ENCODE measurements at regions not wholly inside any gene's neighbourhood (a gene's known extent, or its start where the extent isn't known, plus 50 kb on each side); places are given as distances from the start of the nearest gene placed in this dataset.

- TF ChIP-seq TSHZ1 (tag by site-specific recombination; IDR thresholded peaks at IDR 0.05; ENCODE audit: borderline replicate concordance): no peak
- no peak for TF ChIP-seq ZNF558 (tag by site-specific recombination; IDR thresholded peaks at IDR 0.05)
- TF ChIP-seq ZNF473 (tag by site-specific recombination; IDR thresholded peaks at IDR 0.05): no peak
- TF ChIP-seq ZNF777 (tag by site-specific recombination; IDR thresholded peaks at IDR 0.05; ENCODE audit: borderline replicate concordance): no peak
- TF ChIP-seq ZNF157 (tag by site-specific recombination; IDR thresholded peaks at IDR 0.05): no peak
- no peak for TF ChIP-seq MZF1 (tag by site-specific recombination; IDR thresholded peaks at IDR 0.05; ENCODE audit: borderline replicate concordance)
Measured at GRCh38 chr15:26134152-26134551, 271.0 kb upstream of the ATP10A start (continued).

GRCh38 chr15:26132811-26133210 lies 269.7 kb upstream of the ATP10A start:
- H3K27ac ChIP-seq (ENCODE audit: extremely low read depth, low read depth, low read length): no peak overlapping the region
- CTCF ChIA-PET: no interaction called here
- H3K4me3 ChIP-seq (ENCODE audit: low read depth, low read length): no peak overlapping the region
- H3K36me3 ChIP-seq (ENCODE audit: control insufficient read depth in 2 of 2, insufficient read depth in 1 of 2, low read length in 2 of 2): no peaks in the 10 kb centered on the region
- peaks cover 4% of the 10 kb centered on the region; the same call in 1 of the 2 replicates for H3K4me1 ChIP-seq (ENCODE audit: control insufficient read depth, insufficient read depth, low read length)
- TF ChIP-seq ZNF623 (tag by site-specific recombination; IDR thresholded peaks at IDR 0.05): no peak
- no peak for TF ChIP-seq ZNF19 (tag by site-specific recombination; IDR thresholded peaks at IDR 0.05; ENCODE audit: low read depth)
- peak; percentile 95 for TF ChIP-seq ZIC2 (tag by site-specific recombination; IDR thresholded peaks at IDR 0.05)
- TF ChIP-seq HIC1 (tag by site-specific recombination; IDR thresholded peaks at IDR 0.05): no peak
- peak; percentile 30; the same call in 1 of the 2 replicates for TF ChIP-seq FEZF1 (tag by site-specific recombination; IDR thresholded peaks at IDR 0.05)
- TF ChIP-seq ZNF610 (tag by site-specific recombination; IDR thresholded peaks at IDR 0.05; ENCODE audit: borderline replicate concordance): no peak
- no peak for TF ChIP-seq ZNF433 (tag by site-specific recombination; IDR thresholded peaks at IDR 0.05; ENCODE audit: low read depth)
- peak; percentile 26; the same call in 1 of the 2 replicates for TF ChIP-seq ZBTB17 (tag by site-specific recombination; IDR thresholded peaks at IDR 0.05)
- no peak for TF ChIP-seq ZNF488 (tag by site-specific recombination; IDR thresholded peaks at IDR 0.05)
- TF ChIP-seq ZNF600 (tag by site-specific recombination; IDR thresholded peaks at IDR 0.05): no peak
- TF ChIP-seq ZNF140 (tag by site-specific recombination; IDR thresholded peaks at IDR 0.05): no peak
- no peak for TF ChIP-seq ZNF48 (tag by site-specific recombination; IDR thresholded peaks at IDR 0.05)
- no peak for TF ChIP-seq ZBTB10 (tag by site-specific recombination; IDR thresholded peaks at IDR 0.05)
- TF ChIP-seq ZNF785 (tag by site-specific recombination; IDR thresholded peaks at IDR 0.05): no peak
- no peak for TF ChIP-seq ZFHX2 (tag by site-specific recombination; conservative IDR thresholded peaks at IDR 0.05)
- no peak for TF ChIP-seq ZNF664 (tag by site-specific recombination; IDR thresholded peaks at IDR 0.05)
- TF ChIP-seq ZNF843 (tag by site-specific recombination; IDR thresholded peaks at IDR 0.05): 0 out of 2 replicates have a peak, but pooled peaks have one; percentile 32
- no peak for TF ChIP-seq SP3 (tag by site-specific recombination; IDR thresholded peaks at IDR 0.05)
- TF ChIP-seq ZSCAN23 (tag by site-specific recombination; IDR thresholded peaks at IDR 0.05): no peak
- no peaks in the 10 kb centered on the region for H3K9me3 ChIP-seq (ENCODE audit: control insufficient read depth, insufficient read depth, low read depth, low read length)
- POLR2A ChIA-PET: no interaction called here

Data from HEK293 (cell line).